ENCODE measurements at regions not wholly inside any gene's neighbourhood (a gene's known extent, or its start where the extent isn't known, plus 50 kb on each side); places are given as distances from the start of the nearest gene placed in this dataset.
"Not testable (repeated sequence)": the region's sequence is repeated elsewhere in the genome, so short reads cannot be mapped to it uniquely, and the experiment has no call there.

DNA sequence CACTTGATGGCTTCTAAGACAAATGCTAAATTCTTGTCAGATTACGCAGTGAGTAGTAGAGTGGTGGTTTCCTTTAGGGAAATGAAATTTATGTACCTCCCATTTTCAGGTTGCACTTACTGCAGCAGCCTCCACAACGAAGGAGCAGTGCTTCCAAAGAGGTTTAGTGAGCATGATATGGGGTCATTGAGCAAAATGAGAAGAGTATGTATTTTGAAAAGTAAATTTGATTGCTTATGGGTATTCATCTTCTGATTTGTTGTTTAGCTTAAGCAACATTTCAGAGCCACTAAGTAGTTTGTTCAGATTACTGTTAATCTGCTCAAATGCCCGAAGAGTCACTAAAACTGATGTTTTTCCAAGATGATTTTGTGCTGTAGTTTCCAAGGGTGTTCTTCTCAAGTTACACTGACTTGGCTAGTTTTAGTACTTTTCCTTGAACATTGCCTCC lies 493.6 kb downstream of the PCNX1 start:
- FAIRE-seq = no peak

DNA sequence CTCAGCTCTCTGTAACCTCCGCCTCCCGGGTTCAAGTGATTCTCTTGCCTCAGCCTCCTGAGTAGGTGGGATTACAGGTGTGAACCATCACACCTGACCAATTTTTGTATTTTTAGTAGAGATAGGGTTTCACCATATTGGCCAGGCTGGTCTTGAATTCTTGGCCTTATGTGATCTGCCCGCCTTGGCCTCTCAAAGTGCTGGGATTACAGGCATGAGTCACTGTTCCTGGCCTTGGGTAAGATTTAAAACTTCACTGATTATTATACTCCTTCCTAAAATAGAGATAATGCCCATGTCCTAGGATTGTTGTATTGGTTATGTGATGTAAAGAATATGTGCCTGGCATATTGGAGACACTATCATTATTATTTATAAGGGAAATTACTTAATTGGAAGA lies 495.2 kb downstream of the PCNX1 start:
- not testable (repeated sequence) for FAIRE-seq

DNA sequence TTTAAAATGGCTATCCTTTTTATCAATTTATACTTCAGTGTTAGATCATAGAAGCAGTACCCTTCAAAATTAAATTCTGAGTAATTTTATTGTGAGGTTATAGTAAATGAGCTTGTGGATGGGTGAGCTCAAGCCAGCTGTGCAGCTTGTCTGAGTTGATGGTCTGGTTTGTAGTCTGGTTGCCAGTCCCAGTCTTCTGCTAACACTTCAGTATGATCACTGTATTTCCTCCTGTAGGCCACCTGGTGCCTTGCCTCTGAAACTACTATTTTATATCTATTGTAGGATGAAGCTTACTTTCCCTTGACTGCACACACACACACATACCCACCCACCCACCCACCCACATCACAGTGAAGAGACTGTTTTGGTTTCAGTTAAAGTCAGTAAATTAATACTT lies 496.4 kb downstream of the PCNX1 start:
- no peak for FAIRE-seq

DNA sequence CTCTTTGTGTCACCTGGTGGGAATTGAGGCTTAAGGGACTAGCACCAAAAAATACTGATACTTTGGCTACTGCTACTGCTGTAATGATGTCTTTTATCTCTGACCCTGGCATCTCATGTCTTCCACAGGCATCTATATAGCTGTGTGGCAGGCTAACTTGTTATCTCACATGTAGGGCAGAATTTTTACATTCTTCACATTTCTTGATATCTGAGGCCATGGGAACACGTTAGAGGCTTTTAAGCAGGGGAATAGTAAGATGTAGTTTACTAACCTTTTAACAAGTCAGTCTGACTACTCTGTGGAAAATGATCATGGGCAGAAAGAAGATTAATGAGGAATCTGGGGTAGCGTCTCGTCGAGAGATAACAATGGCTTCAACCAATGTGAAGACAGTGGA lies 498.4 kb downstream of the PCNX1 start:
- FAIRE-seq = no peak

DNA sequence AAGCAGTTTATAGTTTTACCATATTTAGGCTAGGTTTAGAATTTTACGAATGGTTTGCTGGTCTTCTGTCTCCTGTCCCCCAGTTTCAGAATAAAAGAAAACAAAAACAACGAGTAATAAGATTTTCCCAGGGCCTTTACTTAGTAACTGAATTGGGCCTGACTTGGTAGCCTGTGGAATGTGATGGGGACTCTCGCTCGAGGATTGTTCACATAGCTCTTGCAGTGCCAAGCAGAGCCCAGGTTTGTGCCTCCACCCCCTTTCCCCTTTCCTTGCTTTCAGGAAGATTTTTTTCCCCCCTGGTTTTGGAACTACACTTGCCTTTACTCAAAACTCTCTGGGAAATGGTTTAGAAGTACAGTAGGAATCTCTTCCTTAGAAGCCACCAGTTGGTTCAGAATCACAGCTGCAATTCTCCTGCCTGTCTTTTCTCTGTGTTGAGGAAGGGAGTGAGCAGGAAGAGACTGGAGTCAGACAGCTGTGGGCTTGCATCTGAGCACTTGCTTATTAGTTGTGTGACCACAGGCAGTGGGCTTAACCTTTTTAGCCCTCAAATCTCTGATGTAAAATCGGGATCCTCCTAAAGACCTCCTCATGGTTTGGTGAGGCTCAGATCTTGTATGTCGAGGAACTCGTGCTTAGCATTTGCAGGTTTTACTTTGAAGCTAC lies 501.2 kb downstream of the PCNX1 start:
- no peak for FAIRE-seq

DNA sequence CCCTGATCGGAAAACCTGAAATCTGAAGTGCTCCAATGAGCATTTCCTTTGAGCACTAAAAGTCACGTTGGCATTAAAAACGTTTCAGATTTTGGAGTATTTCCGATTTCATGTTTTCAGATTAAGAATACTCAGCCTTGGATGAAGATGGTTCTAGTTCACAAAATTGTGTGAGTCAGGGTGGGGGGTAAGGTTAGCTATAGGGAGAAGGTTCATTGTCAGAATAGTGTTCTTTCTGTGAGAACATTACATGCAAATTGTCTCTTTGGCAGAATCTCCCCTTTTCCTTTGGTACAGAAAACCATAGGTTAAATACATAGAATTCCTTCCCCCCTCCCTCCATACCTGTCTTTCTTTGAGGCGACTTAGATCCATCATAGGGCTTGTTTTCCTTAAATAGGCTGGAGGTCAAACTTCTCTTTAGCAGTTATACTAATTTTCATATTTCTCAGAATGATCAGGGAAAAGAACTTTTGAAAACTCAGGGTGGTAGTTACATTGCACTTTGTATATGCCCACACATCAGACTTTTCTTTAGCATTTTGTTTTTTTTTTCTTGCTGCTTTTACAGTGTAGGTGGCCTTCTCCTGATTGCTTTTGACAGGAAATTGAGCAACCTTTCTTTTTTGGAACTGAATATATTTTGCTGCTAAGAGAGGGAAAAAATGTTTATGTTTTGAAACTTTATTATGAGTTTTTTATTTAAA lies 503.5 kb downstream of the PCNX1 start:
- no peak for FAIRE-seq

DNA sequence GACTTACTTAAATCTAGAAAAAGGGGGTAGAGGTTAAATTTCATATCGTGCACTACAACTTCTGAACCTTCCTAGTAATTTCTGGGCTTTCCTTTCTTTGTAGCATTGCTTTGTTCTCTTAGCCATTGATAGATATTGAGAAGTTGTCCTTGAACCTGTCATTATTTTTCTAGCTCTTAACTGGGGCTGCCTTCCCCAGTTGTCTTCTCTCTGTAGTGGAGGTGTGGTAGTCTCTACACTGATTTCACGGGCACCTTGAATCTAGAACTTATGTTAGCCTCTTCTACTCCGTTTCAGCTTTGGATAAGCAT lies 504.0 kb downstream of the PCNX1 start:
- no peak for FAIRE-seq

- FAIRE-seq = no peak
These were observed 504.5 kb downstream of the PCNX1 start for GRCh38 chr14:71411738-71412137.

DNA sequence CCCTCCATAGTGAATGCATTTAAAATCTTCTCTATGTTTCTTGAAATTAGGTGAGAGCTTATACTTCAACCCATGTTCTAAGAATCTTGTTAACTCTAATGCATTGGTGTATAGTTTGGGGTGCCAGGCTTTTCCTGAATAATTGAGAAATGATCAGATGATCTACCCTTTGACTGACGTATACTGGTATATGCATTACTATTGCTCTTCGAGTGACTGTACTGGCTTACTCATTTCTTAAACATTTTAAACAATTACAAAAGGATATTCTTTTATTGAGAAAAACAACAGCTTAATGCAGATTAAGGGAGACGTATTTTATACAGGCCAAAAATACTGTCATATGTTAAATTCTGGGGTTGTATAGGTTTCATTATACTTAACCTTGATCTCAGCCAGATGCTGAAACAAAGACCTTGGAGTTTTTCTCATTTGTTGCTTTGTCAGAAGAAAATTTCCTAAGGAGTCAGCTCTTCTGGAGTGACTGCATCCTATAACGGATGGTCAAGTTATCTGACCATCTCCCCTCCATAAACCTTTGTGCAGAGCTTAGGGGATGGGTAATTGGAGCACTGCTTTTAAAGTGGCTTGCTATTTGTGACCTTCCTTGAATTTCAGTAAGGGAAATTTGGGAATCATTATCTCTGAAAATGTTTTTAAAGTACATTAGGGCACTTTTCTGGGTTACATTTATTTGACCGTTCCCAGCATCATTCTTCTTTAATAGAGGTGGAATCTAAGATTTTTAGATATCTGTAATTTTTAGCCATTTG lies 507.6 kb downstream of the PCNX1 start:
- FAIRE-seq = no peak

DNA sequence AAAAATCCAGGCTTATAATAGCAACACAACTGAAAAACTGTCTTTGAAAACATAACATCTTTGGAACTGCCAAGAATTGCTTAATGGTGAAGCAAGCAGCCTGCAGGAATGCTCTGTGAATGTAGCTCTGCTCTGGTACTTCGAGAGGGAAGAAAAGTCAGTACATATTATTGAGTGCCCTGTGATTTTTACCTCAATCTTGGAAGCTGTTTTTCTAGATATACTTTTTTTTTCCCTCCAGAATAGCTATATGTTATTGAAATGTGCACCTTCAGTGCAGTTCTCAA lies 508.1 kb downstream of the PCNX1 start:
- no peak for FAIRE-seq

DNA sequence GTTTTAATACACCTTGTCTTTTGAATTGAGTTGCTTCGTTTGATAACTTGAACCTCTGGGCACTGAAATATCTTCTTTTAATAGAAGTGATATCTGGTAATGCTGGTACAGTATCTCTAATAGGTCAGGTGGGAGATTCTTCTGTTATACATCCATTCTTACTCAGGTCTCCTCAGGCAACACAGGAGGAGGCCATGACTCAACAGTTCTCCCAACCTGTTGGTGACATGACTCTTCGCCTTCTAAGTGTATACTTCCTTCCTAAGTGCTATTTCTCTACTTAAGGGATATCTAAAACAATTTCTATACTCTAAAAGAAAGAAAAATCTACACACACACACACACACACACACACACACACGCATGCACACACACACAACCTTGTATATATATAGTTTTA lies 509.1 kb downstream of the PCNX1 start:
- no peak for FAIRE-seq

DNA sequence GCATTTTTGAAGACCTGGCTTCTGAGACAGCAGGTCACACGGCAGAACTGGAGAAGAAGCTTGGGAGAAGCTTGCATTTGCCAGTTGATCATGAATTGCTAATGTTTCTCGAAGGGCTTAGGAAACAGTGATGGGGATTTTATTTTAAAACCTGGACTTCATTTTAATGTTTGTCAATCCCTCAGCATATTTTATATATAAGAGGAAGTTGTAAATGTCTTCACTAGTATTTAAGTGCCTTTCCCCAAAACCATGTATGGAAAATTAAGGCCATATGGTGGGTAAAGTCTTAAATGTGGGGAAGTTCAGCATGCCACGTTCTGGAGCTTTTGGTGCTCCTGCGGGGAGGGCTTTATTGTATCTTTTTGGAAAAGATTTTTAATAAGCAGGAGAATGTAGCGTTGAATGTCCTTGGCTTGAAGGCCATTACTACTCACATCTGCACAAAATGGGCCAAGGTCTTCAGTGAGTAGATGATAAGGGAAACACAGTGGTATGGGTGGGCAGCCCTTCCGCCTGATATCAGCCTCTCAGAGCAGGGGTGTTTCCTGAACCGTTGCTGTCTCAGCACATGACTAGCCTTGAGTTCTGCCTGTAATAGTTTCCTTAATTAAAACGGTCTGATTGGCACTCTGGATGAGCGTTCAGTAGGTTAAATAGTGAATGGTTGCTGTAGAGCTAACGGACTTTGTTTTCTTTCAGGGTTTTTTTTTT lies 511.4 kb downstream of the PCNX1 start:
- no peak for FAIRE-seq

GRCh38 chr14:71423481-71423880 lies 508.7 kb upstream of the RGS6 start:
- FAIRE-seq = no peak

GRCh38 chr14:71424941-71425340 lies 507.3 kb upstream of the RGS6 start:
- no peak for FAIRE-seq

DNA sequence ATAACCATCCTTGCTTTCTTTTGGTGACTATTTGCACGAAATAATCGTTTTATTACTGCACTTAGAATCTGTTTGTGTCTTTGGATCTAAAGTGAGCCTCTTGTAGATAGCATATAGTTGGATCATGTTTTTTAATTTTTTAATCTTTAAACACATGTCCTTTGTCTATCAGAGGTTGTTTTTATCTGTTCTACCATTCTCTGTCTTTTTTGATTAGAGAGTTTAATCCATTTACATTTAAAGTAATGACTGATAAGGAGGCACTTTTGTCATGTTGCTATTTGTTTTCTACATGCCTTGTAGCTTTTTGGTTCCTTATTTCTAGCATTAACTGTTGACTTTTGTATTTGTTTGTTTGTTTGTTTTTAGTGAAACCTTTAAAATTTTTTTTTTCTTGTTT lies 506.2 kb upstream of the RGS6 start:
- FAIRE-seq = peak; percentile 49

DNA sequence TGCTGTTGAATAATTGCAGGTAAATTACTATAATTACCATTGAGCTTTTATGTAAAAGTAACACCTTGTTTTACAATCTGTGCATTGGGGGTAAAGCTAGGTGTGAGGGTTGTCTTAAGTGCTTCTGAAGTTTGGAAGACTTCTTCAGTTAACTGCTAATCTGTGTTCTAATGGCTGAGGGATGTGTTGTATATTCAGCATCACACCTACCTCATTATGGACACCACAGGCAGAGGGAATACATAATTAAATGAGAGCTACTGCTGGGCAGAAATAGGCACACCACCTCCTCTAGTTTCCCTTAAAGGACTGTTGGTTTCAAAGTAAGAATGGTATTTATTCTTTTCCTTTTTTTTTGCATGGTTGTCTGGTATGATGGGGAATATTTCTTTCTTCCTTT lies 502.3 kb upstream of the RGS6 start:
- no peak for FAIRE-seq

DNA sequence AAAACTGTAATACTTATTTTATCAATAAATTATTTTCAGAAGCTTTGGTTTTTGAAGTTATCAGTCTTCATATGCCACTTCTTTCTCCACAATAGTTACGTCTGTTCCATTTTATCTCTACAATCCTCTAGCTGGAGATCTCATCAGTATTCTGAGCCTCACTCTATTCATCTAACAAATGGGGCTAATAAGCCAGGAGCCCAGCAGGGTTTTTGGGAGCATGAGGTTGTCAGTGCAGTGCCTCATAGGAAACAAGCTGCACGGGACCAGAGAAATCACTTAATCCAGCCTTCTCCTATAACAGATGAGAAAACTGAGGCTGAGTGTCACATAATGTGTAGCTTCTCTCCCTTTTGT lies 501.9 kb upstream of the RGS6 start:
- FAIRE-seq = no peak

- no peak for FAIRE-seq
These were observed 501.4 kb upstream of the RGS6 start for GRCh38 chr14:71430678-71431376.

GRCh38 chr14:71432334-71433110 lies 499.7 kb upstream of the RGS6 start:
- no peak for FAIRE-seq

- FAIRE-seq = no peak
These were observed 498.9 kb upstream of the RGS6 start for GRCh38 chr14:71433303-71433702.

GRCh38 chr14:71435641-71436040 lies 496.6 kb upstream of the RGS6 start:
- not testable (repeated sequence) for FAIRE-seq

DNA sequence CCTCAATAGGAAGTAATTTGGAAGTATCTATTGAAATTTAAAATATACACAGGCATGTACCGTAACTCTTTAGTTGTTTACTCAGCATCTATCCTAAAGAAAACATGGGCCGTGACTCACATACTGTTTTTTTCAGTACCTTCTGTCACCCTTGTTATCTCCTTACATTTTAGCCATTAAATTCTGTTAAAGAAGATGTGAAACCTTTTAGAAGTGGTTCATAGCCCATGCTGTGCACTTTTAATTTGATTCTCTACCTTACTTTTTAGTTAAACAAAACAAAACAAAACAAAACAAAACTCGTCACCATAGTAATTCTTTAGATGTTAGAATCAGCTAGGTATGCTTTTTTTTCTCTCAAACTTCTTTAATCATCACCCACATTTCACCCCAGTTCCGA lies 494.4 kb upstream of the RGS6 start:
- FAIRE-seq = no peak

All from A204.1 (cell line).